K562 (cell line): ENCODE measurements at regions not wholly inside any gene's neighbourhood (a gene's known extent, or its start where the extent isn't known, plus 50 kb on each side); places are given as distances from the start of the nearest gene placed in this dataset.
A peak's percentile ranks its signal among the peaks of the same experiment; 100 is the strongest.

Experiments used
- BCLAF1 ChIP-seq, 2 experiments: fragments of 450-650 bp in 1 of 2; IDR thresholded peaks; 2 replicates each; pipeline ENCODE4 v1.6.1; 2011 to 2017; ENCODE audit warnings: low read depth in 2 of 2, antibody characterized with exemption in 1 of 2, borderline replicate concordance in 1 of 2, low read length in 1 of 2, mild to moderate bottlenecking in 1 of 2, mixed read lengths in 1 of 2; ENCODE audit not compliant: control insufficient read depth in 1 of 2
- FOXK2 ChIP-seq, 2 experiments: fragments of 450-650 bp; IDR thresholded peaks in 1 of 2; conservative IDR thresholded peaks in 1 of 2; 2 replicates each; pipeline ENCODE4 v1.6.1; 2016; ENCODE audit warnings: low read depth in 2 of 2, mild to moderate bottlenecking in 1 of 2
- HEY1 ChIP-seq: fragments of 250-450 bp; sonication (Bioruptor Pico); IDR thresholded peaks from 2 replicates; pipeline ENCODE4 v1.5.0; 2020; ENCODE audit warnings: mild to moderate bottlenecking, moderate library complexity, borderline replicate concordance
- MCM2 ChIP-seq: fragments of 450-650 bp; IDR thresholded peaks from 2 replicates; pipeline ENCODE4 v1.6.1; 2017; ENCODE audit warnings: low read depth, mild to moderate bottlenecking
- POLR2H ChIP-seq: IDR thresholded peaks from 2 replicates; pipeline ENCODE4 v1.6.1; 2016; ENCODE audit warnings: missing genetic modification characterization, low read depth, mild to moderate bottlenecking, control low read depth, missing compliant biosample characterization, moderate library complexity
- PTTG1 ChIP-seq: fragments of 450-650 bp; IDR thresholded peaks from 2 replicates; pipeline ENCODE4 v1.6.1; 2016; ENCODE audit warnings: low read depth, mild to moderate bottlenecking, missing genetic modification characterization, missing compliant biosample characterization
- RBM17 ChIP-seq: fragments of 200-400 bp; formaldehyde crosslinking; IDR thresholded peaks from 2 replicates; pipeline ENCODE4 v1.6.1; 2017; ENCODE audit warnings: low read depth, mild to moderate bottlenecking, low read length, borderline replicate concordance
- RFX1 ChIP-seq: fragments of 450-650 bp; IDR thresholded peaks from 2 replicates; pipeline ENCODE4 v1.6.1; 2016; ENCODE audit warnings: mild to moderate bottlenecking, moderate library complexity
- SP2 ChIP-seq: IDR thresholded peaks from 2 replicates; pipeline ENCODE4 v1.6.1; 2011; ENCODE audit warnings: mild to moderate bottlenecking, low read depth, low read length, moderate library complexity; ENCODE audit not compliant: poor library complexity, severe bottlenecking; ENCODE audit errors: extremely low read depth
- SRSF9 ChIP-seq: fragments of 200-400 bp; formaldehyde crosslinking; IDR thresholded peaks from 2 replicates; pipeline ENCODE4 v1.6.1; 2017; ENCODE audit warnings: low read depth, low read length, borderline replicate concordance
- ZBTB12 ChIP-seq: fragments of 250-450 bp; sonication (Bioruptor Pico); IDR thresholded peaks from 2 replicates; pipeline ENCODE4 v1.4.0; 2020
- ZNF395 ChIP-seq: fragments of 200-800 bp; sonication (Bioruptor generic); IDR thresholded peaks from 2 replicates; pipeline ENCODE4 v1.6.1; 2017; ENCODE audit warnings: missing genetic modification characterization, missing compliant biosample characterization
- ZNF717 ChIP-seq: fragments of 250-450 bp; sonication (Bioruptor Pico); IDR thresholded peaks from 2 replicates; pipeline ENCODE4 v1.5.0; 2021
- TF ChIP-seq, protein P1 (sequence below): fragments of 250-450 bp; sonication (Bioruptor Pico); IDR thresholded peaks from 2 replicates; pipeline ENCODE4 v1.4.0; 2020

DNA sequence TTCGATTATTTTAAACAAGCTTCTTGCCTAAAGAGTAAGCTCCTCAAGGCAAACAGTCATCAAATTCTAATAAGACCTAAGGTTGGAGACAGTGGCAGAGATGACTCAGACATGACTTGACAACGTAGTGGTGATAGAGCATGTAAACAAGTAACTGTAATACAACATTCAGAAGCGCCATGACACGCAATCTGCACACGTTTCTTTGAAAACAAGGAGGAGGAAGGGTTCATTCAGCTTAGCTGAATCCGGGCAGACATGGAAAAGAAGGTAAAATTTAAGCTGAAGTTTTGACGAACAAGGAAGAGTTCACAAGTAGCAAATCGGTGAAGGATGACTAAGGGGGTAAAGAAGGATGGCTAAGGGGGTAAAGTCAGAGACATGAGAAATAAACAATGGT is 152.4 kb upstream of the ZC3H12C start (continued):
- TF ChIP-seq ZNF395 (CRISPR knock-in tag), result 0 out of 2 replicates have a peak, but pooled peaks have one; percentile 42
- TF ChIP-seq RBM17, result no peak
- TF ChIP-seq PTTG1 (tag), result no peak
- peak; percentile 97 to 98 for TF ChIP-seq FOXK2 (conservative IDR thresholded peaks at IDR 0.05 in 1 of 2, IDR thresholded peaks at IDR 0.05 in 1 of 2; ENCODE audit: low read depth in 2 of 2)
- no peak for TF ChIP-seq HEY1
- no peak for TF ChIP-seq SRSF9
- no peak for TF ChIP-seq SP2
- TF ChIP-seq RFX1, result 0 out of 2 replicates have a peak, but pooled peaks have one; percentile 12
- TF ChIP-seq, protein P1, sequence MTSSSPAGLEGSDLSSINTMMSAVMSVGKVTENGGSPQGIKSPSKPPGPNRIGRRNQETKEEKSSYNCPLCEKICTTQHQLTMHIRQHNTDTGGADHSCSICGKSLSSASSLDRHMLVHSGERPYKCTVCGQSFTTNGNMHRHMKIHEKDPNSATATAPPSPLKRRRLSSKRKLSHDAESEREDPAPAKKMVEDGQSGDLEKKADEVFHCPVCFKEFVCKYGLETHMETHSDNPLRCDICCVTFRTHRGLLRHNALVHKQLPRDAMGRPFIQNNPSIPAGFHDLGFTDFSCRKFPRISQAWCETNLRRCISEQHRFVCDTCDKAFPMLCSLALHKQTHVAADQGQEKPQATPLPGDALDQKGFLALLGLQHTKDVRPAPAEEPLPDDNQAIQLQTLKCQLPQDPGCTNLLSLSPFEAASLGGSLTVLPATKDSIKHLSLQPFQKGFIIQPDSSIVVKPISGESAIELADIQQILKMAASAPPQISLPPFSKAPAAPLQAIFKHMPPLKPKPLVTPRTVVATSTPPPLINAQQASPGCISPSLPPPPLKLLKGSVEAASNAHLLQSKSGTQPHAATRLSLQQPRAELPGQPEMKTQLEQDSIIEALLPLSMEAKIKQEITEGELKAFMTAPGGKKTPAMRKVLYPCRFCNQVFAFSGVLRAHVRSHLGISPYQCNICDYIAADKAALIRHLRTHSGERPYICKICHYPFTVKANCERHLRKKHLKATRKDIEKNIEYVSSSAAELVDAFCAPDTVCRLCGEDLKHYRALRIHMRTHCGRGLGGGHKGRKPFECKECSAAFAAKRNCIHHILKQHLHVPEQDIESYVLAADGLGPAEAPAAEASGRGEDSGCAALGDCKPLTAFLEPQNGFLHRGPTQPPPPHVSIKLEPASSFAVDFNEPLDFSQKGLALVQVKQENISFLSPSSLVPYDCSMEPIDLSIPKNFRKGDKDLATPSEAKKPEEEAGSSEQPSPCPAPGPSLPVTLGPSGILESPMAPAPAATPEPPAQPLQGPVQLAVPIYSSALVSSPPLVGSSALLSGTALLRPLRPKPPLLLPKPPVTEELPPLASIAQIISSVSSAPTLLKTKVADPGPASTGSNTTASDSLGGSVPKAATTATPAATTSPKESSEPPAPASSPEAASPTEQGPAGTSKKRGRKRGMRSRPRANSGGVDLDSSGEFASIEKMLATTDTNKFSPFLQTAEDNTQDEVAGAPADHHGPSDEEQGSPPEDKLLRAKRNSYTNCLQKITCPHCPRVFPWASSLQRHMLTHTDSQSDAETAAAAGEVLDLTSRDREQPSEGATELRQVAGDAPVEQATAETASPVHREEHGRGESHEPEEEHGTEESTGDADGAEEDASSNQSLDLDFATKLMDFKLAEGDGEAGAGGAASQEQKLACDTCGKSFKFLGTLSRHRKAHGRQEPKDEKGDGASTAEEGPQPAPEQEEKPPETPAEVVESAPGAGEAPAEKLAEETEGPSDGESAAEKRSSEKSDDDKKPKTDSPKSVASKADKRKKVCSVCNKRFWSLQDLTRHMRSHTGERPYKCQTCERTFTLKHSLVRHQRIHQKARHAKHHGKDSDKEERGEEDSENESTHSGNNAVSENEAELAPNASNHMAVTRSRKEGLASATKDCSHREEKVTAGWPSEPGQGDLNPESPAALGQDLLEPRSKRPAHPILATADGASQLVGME, result no peak
- TF ChIP-seq POLR2H, result 0 out of 2 replicates have a peak, but pooled peaks have one; percentile 20
- no peak for TF ChIP-seq MCM2
- no peak for TF ChIP-seq ZBTB12
- no peak for TF ChIP-seq ZNF717 (CRISPR knock-in tag)
- no peak for TF ChIP-seq BCLAF1 (IDR thresholded peaks at IDR 0.05; ENCODE audit: borderline replicate concordance in 1 of 2, control insufficient read depth in 1 of 2, low read depth in 2 of 2, low read length in 1 of 2)
